IMR-90 (cell line): ENCODE measurements at regions not wholly inside any gene's neighbourhood (a gene's known extent, or its start where the extent isn't known, plus 50 kb on each side); places are given as distances from the start of the nearest gene placed in this dataset.

Experiments used
- BHLHE40 ChIP-seq: fragments of 150-350 bp; IDR thresholded peaks from 2 replicates; pipeline ENCODE4 v1.6.1; 2016; ENCODE audit warnings: mild to moderate bottlenecking, low read depth, low read length
- CEBPB ChIP-seq: IDR thresholded peaks from 2 replicates; pipeline ENCODE4 v1.6.1; 2012; ENCODE audit warnings: low read depth, low read length, improper control_type of control experiment
- FOS ChIP-seq: fragments of 150-350 bp; IDR thresholded peaks from 2 replicates; pipeline ENCODE4 v1.6.1; 2016; ENCODE audit warnings: low read depth, low read length
- MAFK ChIP-seq: IDR thresholded peaks from 2 replicates; pipeline ENCODE4 v1.6.1; 2012; ENCODE audit warnings: low read depth, low read length, improper control_type of control experiment
- MAZ ChIP-seq: IDR thresholded peaks from 2 replicates; pipeline ENCODE4 v1.6.1; 2012; ENCODE audit warnings: low read depth, mild to moderate bottlenecking, low read length, improper control_type of control experiment, moderate library complexity, borderline replicate concordance
- POLR2A ChIP-seq: IDR thresholded peaks from 2 replicates; pipeline ENCODE4 v1.6.1; 2012; ENCODE audit warnings: mild to moderate bottlenecking, low read depth, low read length
- RAD21 ChIP-seq: IDR thresholded peaks from 2 replicates; pipeline ENCODE4 v1.6.1; 2012; ENCODE audit warnings: low read length, improper control_type of control experiment
- RCOR1 ChIP-seq: IDR thresholded peaks from 2 replicates; pipeline ENCODE4 v1.6.1; 2012; ENCODE audit warnings: mild to moderate bottlenecking, low read length, improper control_type of control experiment; ENCODE audit not compliant: insufficient replicate concordance
- RFX5 ChIP-seq: IDR thresholded peaks from 2 replicates; pipeline ENCODE4 v1.8.0; 2012; ENCODE audit warnings: low read depth, mild to moderate bottlenecking, low read length, moderate library complexity
- TF ChIP-seq, protein P1 (sequence below): fragments of 150-350 bp; IDR thresholded peaks from 2 replicates; pipeline ENCODE4 v1.6.1; 2017; ENCODE audit warnings: mild to moderate bottlenecking, antibody characterized with exemption, low read length, low read depth
- TF ChIP-seq, protein P2 (sequence below): conservative IDR thresholded peaks from 2 replicates; pipeline ENCODE4 v1.5.1; 2012; ENCODE audit warnings: mild to moderate bottlenecking, low read depth, low read length, improper control_type of control experiment
- TF ChIP-seq, protein P3 (sequence below): fragments of 150-350 bp; IDR thresholded peaks from 2 replicates; pipeline ENCODE4 v1.6.1; 2016; ENCODE audit warnings: low read depth, mild to moderate bottlenecking, low read length, moderate library complexity, borderline replicate concordance

DNA sequence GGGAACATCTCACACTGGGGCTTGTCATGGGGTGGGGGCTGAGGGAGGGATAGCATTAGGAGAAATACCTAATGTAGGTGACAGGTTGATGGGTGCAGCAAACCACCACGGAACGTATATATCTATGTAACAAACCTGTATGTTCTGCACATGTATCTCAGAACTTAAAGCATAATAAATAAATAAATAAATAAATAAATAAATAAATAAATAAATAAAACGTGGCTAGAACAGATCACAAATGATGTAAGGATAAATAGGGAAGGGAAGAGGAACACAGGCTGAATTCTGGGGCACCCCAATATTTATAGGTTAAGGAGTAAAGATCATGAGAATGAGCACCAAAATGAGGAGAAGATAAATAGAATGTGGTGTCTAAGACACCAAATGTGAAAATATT is 592.2 kb downstream of the AMY1C start:
- TF ChIP-seq, protein P1, sequence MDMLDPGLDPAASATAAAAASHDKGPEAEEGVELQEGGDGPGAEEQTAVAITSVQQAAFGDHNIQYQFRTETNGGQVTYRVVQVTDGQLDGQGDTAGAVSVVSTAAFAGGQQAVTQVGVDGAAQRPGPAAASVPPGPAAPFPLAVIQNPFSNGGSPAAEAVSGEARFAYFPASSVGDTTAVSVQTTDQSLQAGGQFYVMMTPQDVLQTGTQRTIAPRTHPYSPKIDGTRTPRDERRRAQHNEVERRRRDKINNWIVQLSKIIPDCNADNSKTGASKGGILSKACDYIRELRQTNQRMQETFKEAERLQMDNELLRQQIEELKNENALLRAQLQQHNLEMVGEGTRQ = no peak
- TF ChIP-seq, protein P2, sequence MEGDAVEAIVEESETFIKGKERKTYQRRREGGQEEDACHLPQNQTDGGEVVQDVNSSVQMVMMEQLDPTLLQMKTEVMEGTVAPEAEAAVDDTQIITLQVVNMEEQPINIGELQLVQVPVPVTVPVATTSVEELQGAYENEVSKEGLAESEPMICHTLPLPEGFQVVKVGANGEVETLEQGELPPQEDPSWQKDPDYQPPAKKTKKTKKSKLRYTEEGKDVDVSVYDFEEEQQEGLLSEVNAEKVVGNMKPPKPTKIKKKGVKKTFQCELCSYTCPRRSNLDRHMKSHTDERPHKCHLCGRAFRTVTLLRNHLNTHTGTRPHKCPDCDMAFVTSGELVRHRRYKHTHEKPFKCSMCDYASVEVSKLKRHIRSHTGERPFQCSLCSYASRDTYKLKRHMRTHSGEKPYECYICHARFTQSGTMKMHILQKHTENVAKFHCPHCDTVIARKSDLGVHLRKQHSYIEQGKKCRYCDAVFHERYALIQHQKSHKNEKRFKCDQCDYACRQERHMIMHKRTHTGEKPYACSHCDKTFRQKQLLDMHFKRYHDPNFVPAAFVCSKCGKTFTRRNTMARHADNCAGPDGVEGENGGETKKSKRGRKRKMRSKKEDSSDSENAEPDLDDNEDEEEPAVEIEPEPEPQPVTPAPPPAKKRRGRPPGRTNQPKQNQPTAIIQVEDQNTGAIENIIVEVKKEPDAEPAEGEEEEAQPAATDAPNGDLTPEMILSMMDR = no peak
- TF ChIP-seq POLR2A (no peak), FOS (no peak), MAFK (no peak), RAD21 (no peak), BHLHE40 (no peak), RFX5 (no peak), CEBPB (no peak), RCOR1 (no peak), MAZ (no peak)
- TF ChIP-seq, protein P3, sequence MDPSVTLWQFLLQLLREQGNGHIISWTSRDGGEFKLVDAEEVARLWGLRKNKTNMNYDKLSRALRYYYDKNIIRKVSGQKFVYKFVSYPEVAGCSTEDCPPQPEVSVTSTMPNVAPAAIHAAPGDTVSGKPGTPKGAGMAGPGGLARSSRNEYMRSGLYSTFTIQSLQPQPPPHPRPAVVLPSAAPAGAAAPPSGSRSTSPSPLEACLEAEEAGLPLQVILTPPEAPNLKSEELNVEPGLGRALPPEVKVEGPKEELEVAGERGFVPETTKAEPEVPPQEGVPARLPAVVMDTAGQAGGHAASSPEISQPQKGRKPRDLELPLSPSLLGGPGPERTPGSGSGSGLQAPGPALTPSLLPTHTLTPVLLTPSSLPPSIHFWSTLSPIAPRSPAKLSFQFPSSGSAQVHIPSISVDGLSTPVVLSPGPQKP = no peak
